ENCODE measurements at regions not wholly inside any gene's neighbourhood (a gene's known extent, or its start where the extent isn't known, plus 50 kb on each side); places are given as distances from the start of the nearest gene placed in this dataset.
"Not testable (repeated sequence)": the region's sequence is repeated elsewhere in the genome, so short reads cannot be mapped to it uniquely, and the experiment has no call there.

- TF ChIP-seq EZH2phosphoT487 (IDR thresholded peaks at IDR 0.05; ENCODE audit: borderline replicate concordance) (no peak), CTCF (conservative IDR thresholded peaks at IDR 0.05; ENCODE audit: low read length) (no peak)
- Histone ChIP-seq H3K4me2 (ENCODE audit: low read depth, low read length, poor library complexity, severe bottlenecking) (no peak overlapping the region), H3K4me1 (ENCODE audit: insufficient read depth, low read length, poor library complexity, severe bottlenecking) (no peaks in the 10 kb centered on the region), H3F3A (ENCODE audit: low read depth) (no peaks in the 10 kb centered on the region), H3K27me3 (ENCODE audit: insufficient read depth, low read length, poor library complexity, severe bottlenecking) (no peaks in the 10 kb centered on the region), H3K79me2 (ENCODE audit: insufficient read depth, low read length) (no peaks in the 10 kb centered on the region), H3K9me3 (ENCODE audit: insufficient read depth, low read depth, low read length) (no peaks in the 10 kb centered on the region; the same call in 1 of the 2 replicates), H4K20me1 (ENCODE audit: insufficient read depth, low read length, poor library complexity, severe bottlenecking) (no peaks in the 10 kb centered on the region), H3K36me3 (ENCODE audit: insufficient read depth, low read length) (no peaks in the 10 kb centered on the region), H3K9ac (ENCODE audit: low read depth, low read length, poor library complexity, severe bottlenecking) (no peak overlapping the region), H3K4me3 (ENCODE audit: low read length, poor library complexity, severe bottlenecking) (no peak overlapping the region), H2AFZ (ENCODE audit: low read length) (no peak overlapping the region), H3K9me2 (replicated peaks; ENCODE audit: low read depth, low read length) (no peaks in the 10 kb centered on the region)
Measured at GRCh38 chr3:102006812-102007485, 157.6 kb downstream of the NFKBIZ start.

- not testable (repeated sequence) for H3K4me2 ChIP-seq (ENCODE audit: low read depth, low read length, poor library complexity, severe bottlenecking); H3K4me3 ChIP-seq (ENCODE audit: low read length, poor library complexity, severe bottlenecking); H3K36me3 ChIP-seq (ENCODE audit: insufficient read depth, low read length); H3K79me2 ChIP-seq (ENCODE audit: insufficient read depth, low read length); H3K4me1 ChIP-seq (ENCODE audit: insufficient read depth, low read length, poor library complexity, severe bottlenecking); H2AFZ ChIP-seq (ENCODE audit: low read length); H3K27me3 ChIP-seq (ENCODE audit: insufficient read depth, low read length, poor library complexity, severe bottlenecking); H3K9me2 ChIP-seq (replicated peaks; ENCODE audit: low read depth, low read length); H3F3A ChIP-seq (ENCODE audit: low read depth); H4K20me1 ChIP-seq (ENCODE audit: insufficient read depth, low read length, poor library complexity, severe bottlenecking); H3K9ac ChIP-seq (ENCODE audit: low read depth, low read length, poor library complexity, severe bottlenecking); H3K9me3 ChIP-seq (ENCODE audit: insufficient read depth, low read depth, low read length)
Measured at GRCh38 chr3:102008436-102008835, 159.1 kb downstream of the NFKBIZ start.

DNA sequence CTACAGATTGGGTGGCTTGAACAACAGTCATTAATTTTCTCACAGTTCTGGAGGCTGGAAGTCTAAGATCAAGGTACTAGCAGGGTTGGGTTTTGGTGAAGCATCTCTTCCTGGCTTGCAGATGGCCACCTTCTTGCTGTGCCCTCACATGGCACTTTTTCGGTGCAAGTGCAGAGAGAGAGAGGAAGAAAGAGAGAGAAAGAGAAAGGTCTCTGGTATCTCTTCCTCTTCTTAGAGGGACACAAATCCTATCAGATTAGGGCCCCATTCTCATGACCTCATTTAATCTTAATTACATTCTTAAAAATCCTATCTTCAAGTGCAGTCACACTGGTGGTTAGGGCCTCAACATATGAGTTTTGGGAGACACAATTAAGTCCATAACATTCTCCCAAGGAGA is 167.1 kb downstream of the NFKBIZ start:
- Histone ChIP-seq H3K4me2 (ENCODE audit: low read depth, low read length, poor library complexity, severe bottlenecking) (no peak overlapping the region), H3K4me1 (ENCODE audit: insufficient read depth, low read length, poor library complexity, severe bottlenecking) (peaks cover 9% of the 10 kb centered on the region), H3K9me3 (ENCODE audit: insufficient read depth, low read depth, low read length) (no peaks in the 10 kb centered on the region), H4K20me1 (ENCODE audit: insufficient read depth, low read length, poor library complexity, severe bottlenecking) (no peaks in the 10 kb centered on the region), H3K27me3 (ENCODE audit: insufficient read depth, low read length, poor library complexity, severe bottlenecking) (no peaks in the 10 kb centered on the region), H3K36me3 (ENCODE audit: insufficient read depth, low read length) (no peaks in the 10 kb centered on the region), H3K4me3 (ENCODE audit: low read length, poor library complexity, severe bottlenecking) (no peak overlapping the region), H3F3A (ENCODE audit: low read depth) (no peaks in the 10 kb centered on the region), H3K9me2 (replicated peaks; ENCODE audit: low read depth, low read length) (no peaks in the 10 kb centered on the region), H2AFZ (ENCODE audit: low read length) (no peak overlapping the region), H3K9ac (ENCODE audit: low read depth, low read length, poor library complexity, severe bottlenecking) (no peak overlapping the region), H3K79me2 (ENCODE audit: insufficient read depth, low read length) (no peaks in the 10 kb centered on the region)
- TF ChIP-seq CTCF (conservative IDR thresholded peaks at IDR 0.05; ENCODE audit: low read length) (no peak), EZH2phosphoT487 (IDR thresholded peaks at IDR 0.05; ENCODE audit: borderline replicate concordance) (no peak)

DNA sequence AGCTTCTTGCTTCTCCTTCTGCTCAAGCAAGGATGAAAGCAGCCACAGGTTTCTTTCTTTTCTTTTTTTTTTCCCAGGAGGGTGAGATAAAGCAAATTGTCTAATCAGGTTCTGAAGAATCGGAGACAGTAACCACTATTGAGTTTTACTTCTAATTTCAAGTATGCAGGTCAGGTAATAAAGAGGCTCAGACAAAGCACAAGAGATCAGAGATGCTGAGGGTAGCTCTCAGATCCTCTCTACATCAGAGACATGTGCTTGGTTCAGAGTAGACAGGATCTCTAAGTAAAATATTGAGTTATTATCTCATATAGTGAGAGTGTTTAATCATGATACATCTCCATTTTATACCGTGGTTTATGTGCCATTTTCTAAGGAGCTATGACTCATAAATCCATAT is 168.5 kb downstream of the NFKBIZ start:
- TF ChIP-seq CTCF (conservative IDR thresholded peaks at IDR 0.05; ENCODE audit: low read length) (no peak), EZH2phosphoT487 (IDR thresholded peaks at IDR 0.05; ENCODE audit: borderline replicate concordance) (no peak)
- Histone ChIP-seq H3K79me2 (ENCODE audit: insufficient read depth, low read length) (no peaks in the 10 kb centered on the region), H2AFZ (ENCODE audit: low read length) (no peak overlapping the region)

More for the DNA sequence above, 168.5 kb downstream of the NFKBIZ start:
- Histone ChIP-seq H3K9me3 (ENCODE audit: insufficient read depth, low read depth, low read length) (no peaks in the 10 kb centered on the region), H3K27me3 (ENCODE audit: insufficient read depth, low read length, poor library complexity, severe bottlenecking) (no peaks in the 10 kb centered on the region), H3K4me3 (ENCODE audit: low read length, poor library complexity, severe bottlenecking) (no peak overlapping the region), H3K4me2 (ENCODE audit: low read depth, low read length, poor library complexity, severe bottlenecking) (no peak overlapping the region), H3K9ac (ENCODE audit: low read depth, low read length, poor library complexity, severe bottlenecking) (no peak overlapping the region), H3K36me3 (ENCODE audit: insufficient read depth, low read length) (no peaks in the 10 kb centered on the region), H3F3A (ENCODE audit: low read depth) (no peaks in the 10 kb centered on the region), H4K20me1 (ENCODE audit: insufficient read depth, low read length, poor library complexity, severe bottlenecking) (no peaks in the 10 kb centered on the region), H3K4me1 (ENCODE audit: insufficient read depth, low read length, poor library complexity, severe bottlenecking) (peaks cover 9% of the 10 kb centered on the region), H3K9me2 (replicated peaks; ENCODE audit: low read depth, low read length) (no peaks in the 10 kb centered on the region)

Measured in Loucy (cell line).